ENCODE measurements at regions not wholly inside any gene's neighbourhood (a gene's known extent, or its start where the extent isn't known, plus 50 kb on each side); places are given as distances from the start of the nearest gene placed in this dataset.

DNA sequence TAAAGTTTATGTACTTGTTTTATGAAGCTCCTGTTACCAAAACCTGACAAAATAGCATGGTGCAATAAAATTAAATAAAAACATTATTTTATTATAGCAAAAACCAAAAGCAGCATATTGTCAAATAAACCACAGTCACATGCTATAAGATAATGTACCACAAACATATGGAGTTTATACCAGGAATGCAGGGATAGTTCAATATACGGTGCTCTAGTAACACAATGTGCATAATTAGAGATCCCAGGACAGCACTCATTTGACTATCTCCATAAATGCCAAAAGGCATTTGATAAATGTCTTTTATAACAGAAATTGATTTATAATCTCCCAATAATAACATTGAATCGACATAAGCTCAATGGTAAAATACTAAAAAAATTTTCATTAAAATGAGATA lies 402.0 kb downstream of the RND3 start:
- H3K4me1 Mint-ChIP-seq (ENCODE audit: low read depth): no peaks in the 10 kb centered on the region
- H3K9me3 Mint-ChIP-seq: peaks cover 11% of the 10 kb centered on the region
- no peak overlapping the region for H3K27ac Mint-ChIP-seq
- Histone ChIP-seq H3K36me3 (ENCODE audit: insufficient read depth, low read length) (no peaks in the 10 kb centered on the region), H3K9me3 (ENCODE audit: control insufficient read depth in 1 of 2, insufficient read depth in 1 of 2, low read length in 2 of 2) (no peaks in the 10 kb centered on the region), H3K27ac (ENCODE audit: low read depth in 1 of 2, low read length in 2 of 2) (no peak overlapping the region), H3K27me3 (ENCODE audit: control insufficient read depth in 1 of 2, insufficient read depth in 2 of 2, low read length in 2 of 2) (no peaks in the 10 kb centered on the region), H3K4me1 (ENCODE audit: insufficient read depth, low read length) (no peaks in the 10 kb centered on the region), H3K4me3 (ENCODE audit: low read length) (no peak overlapping the region)
- no peaks in the 10 kb centered on the region for H3K36me3 Mint-ChIP-seq (ENCODE audit: low read depth)
- TF ChIP-seq, protein P1, sequence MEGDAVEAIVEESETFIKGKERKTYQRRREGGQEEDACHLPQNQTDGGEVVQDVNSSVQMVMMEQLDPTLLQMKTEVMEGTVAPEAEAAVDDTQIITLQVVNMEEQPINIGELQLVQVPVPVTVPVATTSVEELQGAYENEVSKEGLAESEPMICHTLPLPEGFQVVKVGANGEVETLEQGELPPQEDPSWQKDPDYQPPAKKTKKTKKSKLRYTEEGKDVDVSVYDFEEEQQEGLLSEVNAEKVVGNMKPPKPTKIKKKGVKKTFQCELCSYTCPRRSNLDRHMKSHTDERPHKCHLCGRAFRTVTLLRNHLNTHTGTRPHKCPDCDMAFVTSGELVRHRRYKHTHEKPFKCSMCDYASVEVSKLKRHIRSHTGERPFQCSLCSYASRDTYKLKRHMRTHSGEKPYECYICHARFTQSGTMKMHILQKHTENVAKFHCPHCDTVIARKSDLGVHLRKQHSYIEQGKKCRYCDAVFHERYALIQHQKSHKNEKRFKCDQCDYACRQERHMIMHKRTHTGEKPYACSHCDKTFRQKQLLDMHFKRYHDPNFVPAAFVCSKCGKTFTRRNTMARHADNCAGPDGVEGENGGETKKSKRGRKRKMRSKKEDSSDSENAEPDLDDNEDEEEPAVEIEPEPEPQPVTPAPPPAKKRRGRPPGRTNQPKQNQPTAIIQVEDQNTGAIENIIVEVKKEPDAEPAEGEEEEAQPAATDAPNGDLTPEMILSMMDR (IDR thresholded peaks at IDR 0.05): no peak
- CTCF ChIA-PET: no interaction called here
- POLR2A ChIA-PET: no interaction called here
- H3K4me3 Mint-ChIP-seq: no peak overlapping the region
- intact Hi-C loops (cut with DNase I, micrococcal nuclease): no loop called here
- no peaks in the 10 kb centered on the region for H3K27me3 Mint-ChIP-seq
- ATAC-seq (ENCODE audit: poor library complexity) (no peak), DNase-seq (no peak)

DNA sequence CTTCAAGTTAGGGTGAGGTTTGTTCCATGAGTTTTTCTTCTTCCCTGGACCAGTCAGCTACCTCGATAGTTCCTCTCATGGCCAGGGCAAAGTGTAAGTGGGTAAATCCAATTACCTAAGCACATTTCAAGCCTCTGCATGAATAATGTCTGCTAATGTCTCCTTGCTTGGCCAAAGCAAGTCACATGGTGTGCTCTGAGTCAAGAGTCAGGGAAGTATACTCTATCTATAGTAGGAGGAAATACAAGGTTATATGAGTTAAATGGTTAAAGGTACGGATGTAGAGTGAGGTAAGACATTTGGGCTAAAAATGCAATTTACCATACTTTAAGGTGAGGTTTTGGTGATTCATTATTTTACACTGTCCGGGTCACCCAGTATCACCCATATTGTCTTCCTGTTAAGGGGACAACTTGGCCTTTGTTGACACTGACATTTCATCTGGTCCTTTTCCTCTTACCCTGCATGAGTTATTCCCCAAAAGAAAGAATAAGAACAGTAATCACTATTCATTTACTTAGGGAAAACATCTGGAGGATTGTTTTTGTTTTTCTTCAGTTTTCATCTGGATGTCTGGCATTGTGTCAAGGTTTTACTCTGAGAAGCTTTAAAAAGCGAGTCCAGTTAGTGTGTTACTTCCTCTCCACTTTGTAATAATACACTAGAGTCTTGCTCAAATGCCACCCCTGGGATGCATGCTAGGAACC lies 405.5 kb downstream of the RND3 start:
- Mint-ChIP-seq H3K27me3 (no peaks in the 10 kb centered on the region), H3K4me1 (ENCODE audit: low read depth) (no peaks in the 10 kb centered on the region), H3K4me3 (no peak overlapping the region), H3K36me3 (ENCODE audit: low read depth) (no peaks in the 10 kb centered on the region), H3K27ac (no peak overlapping the region), H3K9me3 (peaks cover 7% of the 10 kb centered on the region)
- Histone ChIP-seq H3K36me3 (ENCODE audit: insufficient read depth, low read length) (no peaks in the 10 kb centered on the region), H3K27ac (ENCODE audit: low read depth in 1 of 2, low read length in 2 of 2) (no peak overlapping the region), H3K9me3 (ENCODE audit: control insufficient read depth in 1 of 2, insufficient read depth in 1 of 2, low read length in 2 of 2) (no peaks in the 10 kb centered on the region), H3K4me1 (ENCODE audit: insufficient read depth, low read length) (no peaks in the 10 kb centered on the region), H3K4me3 (ENCODE audit: low read length) (no peak overlapping the region), H3K27me3 (ENCODE audit: control insufficient read depth in 1 of 2, insufficient read depth in 2 of 2, low read length in 2 of 2) (no peaks in the 10 kb centered on the region)
- ATAC-seq (ENCODE audit: poor library complexity): no peak
- POLR2A ChIA-PET: no interaction called here
- DNase-seq: no peak
- TF ChIP-seq, protein P1 (IDR thresholded peaks at IDR 0.05): no peak
- CTCF ChIA-PET: no interaction called here
- intact Hi-C loops (cut with DNase I, micrococcal nuclease): no loop called here

DNA sequence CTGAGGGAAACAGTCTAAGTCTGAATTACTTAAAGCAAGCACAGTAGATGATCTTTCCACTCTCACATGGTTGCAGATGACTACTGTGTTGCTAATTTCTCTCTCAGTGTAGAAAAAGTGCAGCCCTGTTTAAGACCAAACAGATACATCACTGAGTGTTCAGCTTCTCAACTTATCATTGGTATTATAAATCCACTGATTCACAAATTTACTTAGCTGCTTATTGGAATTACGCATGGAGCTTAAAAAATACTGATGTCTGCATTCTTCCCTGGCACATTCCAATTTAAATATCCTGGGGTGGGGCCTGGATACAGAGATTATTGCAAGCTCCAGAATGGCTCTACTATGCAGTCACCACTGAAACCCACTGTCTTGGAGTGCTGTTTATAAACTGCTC lies 411.2 kb downstream of the RND3 start:
- Histone ChIP-seq H3K9me3 (ENCODE audit: control insufficient read depth in 1 of 2, insufficient read depth in 1 of 2, low read length in 2 of 2) (no peaks in the 10 kb centered on the region), H3K27me3 (ENCODE audit: control insufficient read depth in 1 of 2, insufficient read depth in 2 of 2, low read length in 2 of 2) (no peaks in the 10 kb centered on the region), H3K4me1 (ENCODE audit: insufficient read depth, low read length) (no peaks in the 10 kb centered on the region), H3K36me3 (ENCODE audit: insufficient read depth, low read length) (no peaks in the 10 kb centered on the region), H3K4me3 (ENCODE audit: low read length) (no peak overlapping the region), H3K27ac (ENCODE audit: low read depth in 1 of 2, low read length in 2 of 2) (no peak overlapping the region)
- CTCF ChIA-PET: no interaction called here
- H3K9me3 Mint-ChIP-seq: peaks cover 8% of the 10 kb centered on the region
- H3K27ac Mint-ChIP-seq: no peak overlapping the region
- DNase-seq (no peak), ATAC-seq (ENCODE audit: poor library complexity) (no peak)
- H3K4me1 Mint-ChIP-seq (ENCODE audit: low read depth): no peaks in the 10 kb centered on the region
- H3K4me3 Mint-ChIP-seq: no peak overlapping the region
- intact Hi-C loops (cut with DNase I, micrococcal nuclease): no loop called here
- POLR2A ChIA-PET: no interaction called here
- no peaks in the 10 kb centered on the region for H3K27me3 Mint-ChIP-seq
- no peaks in the 10 kb centered on the region for H3K36me3 Mint-ChIP-seq (ENCODE audit: low read depth)
- TF ChIP-seq, protein P1 (IDR thresholded peaks at IDR 0.05): no peak

Data from CD4-positive, alpha-beta T cell (primary cell).